Trophoblast cell (in vitro differentiated cells and primary cell): ENCODE measurements at regions not wholly inside any gene's neighbourhood (a gene's known extent, or its start where the extent isn't known, plus 50 kb on each side); places are given as distances from the start of the nearest gene placed in this dataset.

ENCODE experiments used
- DNase-seq, 2 donors: peaks; one replicate each; pipeline ENCODE4 v3.0.0-alpha.2; 2016
- H2AFZ ChIP-seq: 2 replicates; pipeline ENCODE4 v1.6.1; 2013; ENCODE audit warnings: low read length, moderate library complexity, mild to moderate bottlenecking; ENCODE audit not compliant: insufficient read depth, poor library complexity
- H2AK5ac ChIP-seq: 2 replicates; pipeline ENCODE4 v1.6.1; 2013; ENCODE audit warnings: mild to moderate bottlenecking, low read length
- H2BK120ac ChIP-seq: 2 replicates; pipeline ENCODE4 v1.6.1; 2013; ENCODE audit warnings: low read length, mild to moderate bottlenecking, moderate library complexity; ENCODE audit not compliant: insufficient read depth, poor library complexity
- H2BK12ac ChIP-seq: 2 replicates; pipeline ENCODE4 v1.6.1; 2013; ENCODE audit warnings: mild to moderate bottlenecking, low read length, moderate library complexity
- H2BK5ac ChIP-seq: 2 replicates; pipeline ENCODE4 v1.6.1; 2013; ENCODE audit warnings: low read length, low read depth, moderate library complexity, mild to moderate bottlenecking; ENCODE audit not compliant: poor library complexity
- H3K14ac ChIP-seq: 2 replicates; pipeline ENCODE4 v1.6.1; 2013; ENCODE audit warnings: mild to moderate bottlenecking, low read length
- H3K18ac ChIP-seq: 2 replicates; pipeline ENCODE4 v1.6.1; 2013; ENCODE audit warnings: mild to moderate bottlenecking, low read length
- H3K23ac ChIP-seq: 2 replicates; pipeline ENCODE4 v1.6.1; 2013; ENCODE audit warnings: low read length
- H3K27ac ChIP-seq: 2 replicates; pipeline ENCODE4 v1.5.1; 2013; ENCODE audit warnings: low read depth, mild to moderate bottlenecking, inconsistent platforms, low read length, moderate library complexity
- H3K27me3 ChIP-seq: 2 replicates; pipeline ENCODE4 v1.6.1; 2013; ENCODE audit warnings: inconsistent platforms, mild to moderate bottlenecking, low read length, moderate library complexity; ENCODE audit not compliant: insufficient read depth
- H3K36me3 ChIP-seq, 2 experiments: 1 replicate in 1 of 2; 2 replicates in 1 of 2; pipeline ENCODE4 v1.6.1; 2013; ENCODE audit warnings: low read length in 2 of 2, mild to moderate bottlenecking in 2 of 2, moderate library complexity in 1 of 2; ENCODE audit not compliant: insufficient read depth in 2 of 2, control insufficient read depth in 1 of 2
- H3K4ac ChIP-seq: 2 replicates; pipeline ENCODE4 v1.6.1; 2013; ENCODE audit warnings: low read depth, mild to moderate bottlenecking, low read length, moderate library complexity
- H3K4me1 ChIP-seq, 2 experiments: 1 replicate in 1 of 2; 2 replicates in 1 of 2; pipeline ENCODE4 v1.6.1; 2013; ENCODE audit warnings: low read length in 2 of 2, mild to moderate bottlenecking in 2 of 2, moderate library complexity in 1 of 2; ENCODE audit not compliant: insufficient read depth in 2 of 2, control insufficient read depth in 1 of 2
- H3K4me2 ChIP-seq: 2 replicates; pipeline ENCODE4 v1.6.1; 2013; ENCODE audit warnings: inconsistent platforms, mild to moderate bottlenecking, low read length, moderate library complexity
- H3K4me3 ChIP-seq: 2 replicates; pipeline ENCODE4 v1.5.1; 2013; ENCODE audit warnings: mild to moderate bottlenecking, low read depth, low read length, inconsistent platforms
- H3K79me1 ChIP-seq: one replicate; pipeline ENCODE4 v1.6.1; 2013; ENCODE audit warnings: low read length
- H3K79me2 ChIP-seq: 2 replicates; pipeline ENCODE4 v1.6.1; 2013; ENCODE audit warnings: low read length, mild to moderate bottlenecking; ENCODE audit not compliant: control insufficient read depth, insufficient read depth, poor library complexity
- H3K9ac ChIP-seq: 2 replicates; pipeline ENCODE4 v1.6.1; 2013; ENCODE audit warnings: mild to moderate bottlenecking, low read length
- H3K9me3 ChIP-seq: 2 replicates; pipeline ENCODE4 v1.6.1; 2013; ENCODE audit warnings: low read depth, mild to moderate bottlenecking, control low read depth, inconsistent platforms, low read length; ENCODE audit not compliant: insufficient read depth
- H4K12ac ChIP-seq: 2 replicates; pipeline ENCODE4 v1.6.1; 2013; ENCODE audit warnings: low read depth, mild to moderate bottlenecking, low read length, moderate library complexity
- H4K8ac ChIP-seq: 2 replicates; pipeline ENCODE4 v1.6.1; 2013; ENCODE audit warnings: low read depth, mild to moderate bottlenecking, low read length, moderate library complexity
- H4K91ac ChIP-seq: one replicate; pipeline ENCODE4 v1.6.1; 2013; ENCODE audit warnings: low read depth, mild to moderate bottlenecking, low read length, moderate library complexity
- WGBS: extraction: QIAGEN DNeasy Blood & Tissue Kit; methylation state at CpG from one replicate; pipeline ENCODE4 v1.1.7; 2013; ENCODE audit warnings: missing lambda C conversion rate; ENCODE audit not compliant: insufficient read length, insufficient coverage; ENCODE audit errors: extremely low coverage; 5-methylcytosine and 5-hydroxymethylcytosine counted together

- WGBS = 88% methylated on average over 1 of the region's 6 CpGs
- Histone ChIP-seq H3K4me1 (no peaks in the 10 kb centered on the region), H4K91ac (no peak overlapping the region), H3K4ac (no peak overlapping the region), H3K27me3 (no peaks in the 10 kb centered on the region), H3K36me3 (no peaks in the 10 kb centered on the region), H4K8ac (no peak overlapping the region), H2AFZ (no peak overlapping the region), H3K9me3 (peaks cover 2% of the 10 kb centered on the region), H3K23ac (no peak overlapping the region), H3K9ac (no peak overlapping the region), H3K79me2 (no peaks in the 10 kb centered on the region), H2AK5ac (no peak overlapping the region), H2BK12ac (no peak overlapping the region), H3K14ac (no peak overlapping the region), H2BK5ac (no peak overlapping the region), H3K4me3 (no peak overlapping the region), H3K79me1 (no peaks in the 10 kb centered on the region), H4K12ac (no peak overlapping the region), H3K18ac (no peak overlapping the region), H3K27ac (no peak overlapping the region), H3K4me2 (no peak overlapping the region), H2BK120ac (no peak overlapping the region)
- no peak for DNase-seq
These were observed 62.8 kb upstream of the COL13A1 start for GRCh38 chr10:69738858-69739435.

- Histone ChIP-seq H3K27ac (no peak overlapping the region), H3K4ac (no peak overlapping the region), H3K79me2 (no peaks in the 10 kb centered on the region), H3K4me3 (no peak overlapping the region), H3K4me1 (no peaks in the 10 kb centered on the region), H3K4me2 (no peak overlapping the region), H4K12ac (no peak overlapping the region), H4K91ac (no peak overlapping the region), H2AK5ac (no peak overlapping the region), H2BK5ac (no peak overlapping the region), H3K23ac (no peak overlapping the region), H2AFZ (no peak overlapping the region), H3K79me1 (no peaks in the 10 kb centered on the region), H2BK120ac (no peak overlapping the region), H2BK12ac (no peak overlapping the region), H3K9me3 (no peaks in the 10 kb centered on the region), H3K27me3 (no peaks in the 10 kb centered on the region), H3K18ac (no peak overlapping the region), H3K36me3 (no peaks in the 10 kb centered on the region), H4K8ac (no peak overlapping the region), H3K14ac (no peak overlapping the region), H3K9ac (no peak overlapping the region)
- DNase-seq = no peak
- WGBS = no CpG with 5 or more reads among the region's 7 CpGs
These were observed 62.1 kb upstream of the COL13A1 start for GRCh38 chr10:69739634-69740033.

- DNase-seq = no peak
- H3K27me3 ChIP-seq = no peaks in the 10 kb centered on the region
- H3K14ac ChIP-seq = no peak overlapping the region
- no peak overlapping the region for H3K4ac ChIP-seq
- no peak overlapping the region for H2BK5ac ChIP-seq
- H3K36me3 ChIP-seq = no peaks in the 10 kb centered on the region
- H4K12ac ChIP-seq = no peak overlapping the region
- no peak overlapping the region for H3K4me2 ChIP-seq
- no peak overlapping the region for H3K23ac ChIP-seq
- H3K9ac ChIP-seq = no peak overlapping the region
- H2BK12ac ChIP-seq = no peak overlapping the region
- WGBS = no CpG with 5 or more reads among the region's 3 CpGs
- H2BK120ac ChIP-seq = no peak overlapping the region
- H3K79me1 ChIP-seq = no peaks in the 10 kb centered on the region
- no peak overlapping the region for H3K27ac ChIP-seq
- no peak overlapping the region for H2AK5ac ChIP-seq
- H4K8ac ChIP-seq = no peak overlapping the region
- H3K4me3 ChIP-seq = no peak overlapping the region
- H3K9me3 ChIP-seq = no peaks in the 10 kb centered on the region
- no peaks in the 10 kb centered on the region for H3K79me2 ChIP-seq
- no peak overlapping the region for H3K18ac ChIP-seq
- H4K91ac ChIP-seq = no peak overlapping the region
- H2AFZ ChIP-seq = no peak overlapping the region
- no peaks in the 10 kb centered on the region for H3K4me1 ChIP-seq
These were observed 61.6 kb upstream of the COL13A1 start for GRCh38 chr10:69740126-69740525.

GRCh38 chr10:69741252-69741651, 60.5 kb upstream of the COL13A1 start:
- no peak overlapping the region for H3K4me3 ChIP-seq
- no peaks in the 10 kb centered on the region for H3K36me3 ChIP-seq
- no peaks in the 10 kb centered on the region for H3K79me1 ChIP-seq
- H4K8ac ChIP-seq = no peak overlapping the region
- no peaks in the 10 kb centered on the region for H3K79me2 ChIP-seq
- no peak overlapping the region for H4K91ac ChIP-seq
- no peak overlapping the region for H2AFZ ChIP-seq
- H2BK5ac ChIP-seq = no peak overlapping the region
- no peak overlapping the region for H3K23ac ChIP-seq
- H3K18ac ChIP-seq = no peak overlapping the region
- no peak overlapping the region for H3K4ac ChIP-seq
- H4K12ac ChIP-seq = no peak overlapping the region
- no peak overlapping the region for H2BK120ac ChIP-seq
- H2AK5ac ChIP-seq = no peak overlapping the region
- no peak overlapping the region for H3K9ac ChIP-seq
- WGBS = no CpG with 5 or more reads among the region's 1 CpG
- H3K4me1 ChIP-seq = no peaks in the 10 kb centered on the region
- H2BK12ac ChIP-seq = no peak overlapping the region
- no peak overlapping the region for H3K4me2 ChIP-seq
- no peak overlapping the region for H3K14ac ChIP-seq
- no peaks in the 10 kb centered on the region for H3K27me3 ChIP-seq
- H3K9me3 ChIP-seq = no peaks in the 10 kb centered on the region
- DNase-seq = no peak
- H3K27ac ChIP-seq = no peak overlapping the region
